SK-N-SH (cell line): ENCODE measurements at regions not wholly inside any gene's neighbourhood (a gene's known extent, or its start where the extent isn't known, plus 50 kb on each side); places are given as distances from the start of the nearest gene placed in this dataset.

Source experiments
- CTCF ChIA-PET: fragments of 300-600, 350-600 bp; formaldehyde crosslinking; extraction: SDS; loops from one replicate; lab custom pipeline; 2021; lab: Yijun Ruan, JAX
- POLR2A ChIA-PET: fragments of 350-600 bp; sonication (Branson Sonifier 250); formaldehyde crosslinking; extraction: SDS; loops from one replicate; lab custom pipeline; 2020; ENCODE audit warnings: antibody characterized with exemption, inconsistent platforms; lab: Yijun Ruan, JAX
- DNase-seq: peaks from one replicate; pipeline ENCODE4 v3.0.0; 2012
- H2AFZ ChIP-seq: fragments of 200-600 bp; sonication (generic); 2 replicates; pipeline ENCODE4 v1.8.1; 2016; ENCODE audit warnings: antibody characterized with exemption, mild to moderate bottlenecking, low read depth
- H3F3A ChIP-seq: fragments of 200-600 bp; sonication (generic); replicated peaks from 2 replicates; pipeline ENCODE3; 2016; ENCODE audit warnings: antibody characterized with exemption, mild to moderate bottlenecking; ENCODE audit not compliant: insufficient read depth
- H3K27ac ChIP-seq, 2 experiments: fragments of 200-500 bp in 1 of 2; fragments of 200-600 bp in 1 of 2; sonication (Bioruptor generic) in 1 of 2; sonication (generic), shearing (Covaris generic) in 1 of 2; 2 replicates each; pipeline versions ENCODE4 v1.5.1 to v1.6.1; 2014 to 2016; ENCODE audit warnings: low read depth in 2 of 2, inconsistent platforms in 1 of 2, low read length in 1 of 2, mild to moderate bottlenecking in 1 of 2, mixed read lengths in 1 of 2
- H3K27me3 ChIP-seq: fragments of 200-600 bp; sonication (generic), shearing (Covaris generic); 2 replicates; pipeline ENCODE4 v1.6.1; 2016; ENCODE audit warnings: mixed run types; ENCODE audit not compliant: insufficient read depth
- H3K36me3 ChIP-seq, 2 experiments: fragments of 200-500 bp in 1 of 2; fragments of 200-600 bp in 1 of 2; sonication (Bioruptor generic) in 1 of 2; sonication (generic) in 1 of 2; replicated peaks in 1 of 2; 2 replicates each; pipeline versions ENCODE3 to v1.5.1; 2014 to 2016; ENCODE audit warnings: low read length in 1 of 2, mild to moderate bottlenecking in 1 of 2; ENCODE audit not compliant: insufficient read depth in 2 of 2, control insufficient read depth in 1 of 2
- H3K4me1 ChIP-seq, 2 experiments: fragments of 200-500 bp in 1 of 2; fragments of 200-600 bp in 1 of 2; sonication (Bioruptor generic) in 1 of 2; sonication (generic), shearing (Covaris generic) in 1 of 2; 2 replicates each; pipeline versions ENCODE4 v1.5.1 to v1.6.1; 2014 to 2016; ENCODE audit warnings: low read depth in 1 of 2, low read length in 1 of 2, mixed run types in 1 of 2; ENCODE audit not compliant: insufficient read depth in 2 of 2, control insufficient read depth in 1 of 2
- H3K4me2 ChIP-seq: fragments of 200-600 bp; sonication (generic), shearing (Covaris generic); 2 replicates; pipeline ENCODE4 v1.6.1; 2017; ENCODE audit warnings: mixed run types
- H3K4me3 ChIP-seq, 2 experiments: fragments of 200-500 bp in 1 of 2; fragments of 200-600 bp in 1 of 2; sonication (Bioruptor generic) in 1 of 2; sonication (generic), shearing (Covaris generic) in 1 of 2; 2 replicates each; pipeline versions ENCODE4 v1.5.1 to v1.8.1; 2014 to 2016; ENCODE audit warnings: low read depth in 2 of 2, inconsistent platforms in 1 of 2, low read length in 1 of 2, mild to moderate bottlenecking in 1 of 2, mixed read lengths in 1 of 2, moderate library complexity in 1 of 2
- H3K79me2 ChIP-seq: fragments of 200-600 bp; sonication (generic); 2 replicates; pipeline ENCODE4 v1.8.1; 2017; ENCODE audit warnings: mild to moderate bottlenecking; ENCODE audit not compliant: insufficient read depth
- H3K9ac ChIP-seq: fragments of 200-600 bp; sonication (generic); 2 replicates; pipeline ENCODE4 v1.6.1; 2017; ENCODE audit warnings: mixed run types
- H3K9me2 ChIP-seq: fragments of 200-600 bp; sonication (generic); 2 replicates; pipeline ENCODE4 v1.6.1; 2017; ENCODE audit warnings: mixed run types
- H3K9me3 ChIP-seq: fragments of 200-600 bp; sonication (generic); 2 replicates; pipeline ENCODE4 v1.6.1; 2017; ENCODE audit warnings: mixed run types, mild to moderate bottlenecking, moderate library complexity
- H4K20me1 ChIP-seq: fragments of 200-600 bp; sonication (generic); 2 replicates; pipeline ENCODE4 v1.6.1; 2017; ENCODE audit warnings: mild to moderate bottlenecking, mixed run types; ENCODE audit not compliant: insufficient read depth
- CHD2 ChIP-seq: fragments of 150-350 bp; IDR thresholded peaks from 2 replicates; pipeline ENCODE4 v1.6.1; 2018; ENCODE audit warnings: low read length; ENCODE audit not compliant: partially characterized antibody
- EP300 ChIP-seq, 2 experiments: IDR thresholded peaks; 2 replicates each; pipeline versions ENCODE4 v1.4.0 to v1.6.1; 2012; ENCODE audit warnings: borderline replicate concordance in 1 of 2, low read depth in 1 of 2, low read length in 1 of 2
- FOSL2 ChIP-seq: IDR thresholded peaks from 2 replicates; pipeline ENCODE4 v1.4.0; 2012; ENCODE audit warnings: low read depth, mild to moderate bottlenecking, moderate library complexity, borderline replicate concordance
- FOXJ3 ChIP-seq: sonication (generic); formaldehyde crosslinking; IDR thresholded peaks from 2 replicates; pipeline ENCODE4 v1.5.1; 2020; ENCODE audit warnings: mild to moderate bottlenecking, missing genetic modification reagents
- GABPA ChIP-seq: IDR thresholded peaks from 2 replicates; pipeline ENCODE4 v1.4.0; 2012; ENCODE audit warnings: low read depth, mild to moderate bottlenecking
- GATA2 ChIP-seq: sonication (generic); formaldehyde crosslinking; IDR thresholded peaks from 2 replicates; pipeline ENCODE4 v1.5.0; 2020; ENCODE audit warnings: mild to moderate bottlenecking, missing genetic modification reagents
- MEF2A ChIP-seq: IDR thresholded peaks from 2 replicates; pipeline ENCODE4 v1.4.0; 2012; ENCODE audit warnings: low read depth, borderline replicate concordance
- NFIC ChIP-seq: IDR thresholded peaks from 2 replicates; pipeline ENCODE4 v1.4.0; 2012; ENCODE audit warnings: borderline replicate concordance
- POLR2AphosphoS5 ChIP-seq: IDR thresholded peaks from 2 replicates; pipeline ENCODE4 v1.6.1; 2012; ENCODE audit warnings: low read depth, low read length
- RFX5 ChIP-seq: IDR thresholded peaks from 2 replicates; pipeline ENCODE4 v1.6.1; 2012; ENCODE audit warnings: mild to moderate bottlenecking, improper control_type of control experiment, low read length
- SIN3A ChIP-seq: IDR thresholded peaks from 2 replicates; pipeline ENCODE4 v1.6.1; 2012; ENCODE audit warnings: low read depth, mild to moderate bottlenecking, low read length, moderate library complexity, borderline replicate concordance
- TEAD4 ChIP-seq: IDR thresholded peaks from 2 replicates; pipeline ENCODE4 v1.4.0; 2012; ENCODE audit warnings: mild to moderate bottlenecking, borderline replicate concordance; ENCODE audit not compliant: insufficient read depth
- YY1 ChIP-seq: IDR thresholded peaks from 2 replicates; pipeline ENCODE4 v1.4.0; 2012; ENCODE audit warnings: low read depth, mild to moderate bottlenecking
- WGBS: methylation state at CpG from one replicate; pipeline ENCODE4 v1.1.6; 2017; ENCODE audit warnings: low lambda C conversion rate; 5-methylcytosine and 5-hydroxymethylcytosine counted together
- TF ChIP-seq, protein P1 (sequence below): fragments of 150-350 bp; IDR thresholded peaks from 2 replicates; pipeline ENCODE4 v1.6.1; 2016; ENCODE audit warnings: mild to moderate bottlenecking, low read depth, low read length
- TF ChIP-seq, protein P2 (sequence below): IDR thresholded peaks from 2 replicates; pipeline ENCODE4 v1.4.0; 2012; ENCODE audit warnings: low read depth, borderline replicate concordance
- TF ChIP-seq, protein P3 (sequence below): fragments of 150-350 bp; IDR thresholded peaks from 2 replicates; pipeline ENCODE4 v1.6.1; 2017; ENCODE audit warnings: antibody characterized with exemption, low read length, low read depth, borderline replicate concordance
- TF ChIP-seq, protein P4 (sequence below): IDR thresholded peaks from 2 replicates; pipeline ENCODE4 v1.4.0; 2012; ENCODE audit warnings: low read depth
- TF ChIP-seq, protein P5 (sequence below): IDR thresholded peaks from 2 replicates; pipeline ENCODE4; 2012
- TF ChIP-seq, protein P6 (sequence below): fragments of 200-600 bp; sonication (generic); IDR thresholded peaks from 2 replicates; pipeline ENCODE4 v1.6.1; 2017; ENCODE audit warnings: antibody characterized with exemption, mild to moderate bottlenecking, moderate library complexity
- TF ChIP-seq, protein P7 (sequence below): IDR thresholded peaks from 2 replicates; pipeline ENCODE4 v1.4.0; 2012; ENCODE audit warnings: low read depth, borderline replicate concordance

DNA sequence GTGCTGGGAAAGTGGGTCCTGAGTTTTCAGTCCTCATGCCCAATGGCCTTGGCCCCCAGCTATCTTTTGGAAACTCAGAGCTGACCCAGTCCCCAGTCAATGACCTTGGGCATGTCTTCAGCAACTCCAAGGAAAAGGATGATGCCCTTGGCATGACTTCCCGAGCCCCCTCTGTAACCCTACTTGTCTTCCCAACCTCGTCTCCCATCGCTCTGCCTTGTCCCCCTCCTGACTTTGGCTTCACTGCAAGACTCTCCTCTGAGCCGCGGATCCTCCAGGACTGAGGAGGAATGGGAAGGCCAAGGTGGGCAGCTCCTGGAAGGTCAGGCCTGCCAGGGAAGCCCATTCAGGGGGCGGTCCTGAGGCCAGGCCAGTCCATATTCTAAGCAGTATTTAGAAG, 73.5 kb upstream of the MEF2A start (continued):
- TF ChIP-seq, protein P1, sequence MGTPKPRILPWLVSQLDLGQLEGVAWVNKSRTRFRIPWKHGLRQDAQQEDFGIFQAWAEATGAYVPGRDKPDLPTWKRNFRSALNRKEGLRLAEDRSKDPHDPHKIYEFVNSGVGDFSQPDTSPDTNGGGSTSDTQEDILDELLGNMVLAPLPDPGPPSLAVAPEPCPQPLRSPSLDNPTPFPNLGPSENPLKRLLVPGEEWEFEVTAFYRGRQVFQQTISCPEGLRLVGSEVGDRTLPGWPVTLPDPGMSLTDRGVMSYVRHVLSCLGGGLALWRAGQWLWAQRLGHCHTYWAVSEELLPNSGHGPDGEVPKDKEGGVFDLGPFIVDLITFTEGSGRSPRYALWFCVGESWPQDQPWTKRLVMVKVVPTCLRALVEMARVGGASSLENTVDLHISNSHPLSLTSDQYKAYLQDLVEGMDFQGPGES = no peak
- TF ChIP-seq, protein P2, sequence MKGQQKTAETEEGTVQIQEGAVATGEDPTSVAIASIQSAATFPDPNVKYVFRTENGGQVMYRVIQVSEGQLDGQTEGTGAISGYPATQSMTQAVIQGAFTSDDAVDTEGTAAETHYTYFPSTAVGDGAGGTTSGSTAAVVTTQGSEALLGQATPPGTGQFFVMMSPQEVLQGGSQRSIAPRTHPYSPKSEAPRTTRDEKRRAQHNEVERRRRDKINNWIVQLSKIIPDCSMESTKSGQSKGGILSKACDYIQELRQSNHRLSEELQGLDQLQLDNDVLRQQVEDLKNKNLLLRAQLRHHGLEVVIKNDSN = no peak
- TF ChIP-seq, protein P3, sequence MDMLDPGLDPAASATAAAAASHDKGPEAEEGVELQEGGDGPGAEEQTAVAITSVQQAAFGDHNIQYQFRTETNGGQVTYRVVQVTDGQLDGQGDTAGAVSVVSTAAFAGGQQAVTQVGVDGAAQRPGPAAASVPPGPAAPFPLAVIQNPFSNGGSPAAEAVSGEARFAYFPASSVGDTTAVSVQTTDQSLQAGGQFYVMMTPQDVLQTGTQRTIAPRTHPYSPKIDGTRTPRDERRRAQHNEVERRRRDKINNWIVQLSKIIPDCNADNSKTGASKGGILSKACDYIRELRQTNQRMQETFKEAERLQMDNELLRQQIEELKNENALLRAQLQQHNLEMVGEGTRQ = no peak
- TF ChIP-seq, protein P4, sequence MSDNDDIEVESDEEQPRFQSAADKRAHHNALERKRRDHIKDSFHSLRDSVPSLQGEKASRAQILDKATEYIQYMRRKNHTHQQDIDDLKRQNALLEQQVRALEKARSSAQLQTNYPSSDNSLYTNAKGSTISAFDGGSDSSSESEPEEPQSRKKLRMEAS = no peak
- TF ChIP-seq, protein P5, sequence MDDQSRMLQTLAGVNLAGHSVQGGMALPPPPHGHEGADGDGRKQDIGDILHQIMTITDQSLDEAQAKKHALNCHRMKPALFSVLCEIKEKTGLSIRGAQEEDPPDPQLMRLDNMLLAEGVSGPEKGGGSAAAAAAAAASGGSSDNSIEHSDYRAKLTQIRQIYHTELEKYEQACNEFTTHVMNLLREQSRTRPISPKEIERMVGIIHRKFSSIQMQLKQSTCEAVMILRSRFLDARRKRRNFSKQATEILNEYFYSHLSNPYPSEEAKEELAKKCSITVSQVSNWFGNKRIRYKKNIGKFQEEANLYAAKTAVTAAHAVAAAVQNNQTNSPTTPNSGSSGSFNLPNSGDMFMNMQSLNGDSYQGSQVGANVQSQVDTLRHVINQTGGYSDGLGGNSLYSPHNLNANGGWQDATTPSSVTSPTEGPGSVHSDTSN = no peak
- TF ChIP-seq FOSL2 (no peak), MEF2A (no peak), SIN3A (no peak), FOXJ3 (CRISPR knock-in tag) (no peak)

DNA sequence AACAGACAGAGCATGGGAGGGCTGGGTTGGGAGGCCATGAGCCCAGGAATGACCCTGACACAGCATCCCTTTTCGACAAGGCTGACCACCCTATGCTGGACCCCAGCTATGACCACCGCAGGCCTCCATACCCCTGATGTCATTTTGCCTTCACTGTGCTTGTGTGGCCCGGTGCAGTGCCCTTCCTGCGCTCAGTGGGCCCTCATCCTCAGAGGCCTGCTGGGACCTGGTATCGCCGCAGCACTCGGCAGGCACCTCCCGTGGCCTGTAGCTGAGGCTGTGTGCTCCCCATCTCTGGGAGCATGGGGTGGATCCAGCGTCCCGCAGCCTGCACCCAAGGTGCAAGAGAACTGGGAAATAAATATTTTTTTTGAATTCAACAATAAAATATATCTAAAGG, 73.1 kb upstream of the MEF2A start:
- no peaks in the 10 kb centered on the region for H3K9me2 ChIP-seq
- no peak for DNase-seq
- TF ChIP-seq, protein P2 = no peak
- TF ChIP-seq EP300 (IDR thresholded peaks at IDR 0.05; ENCODE audit: borderline replicate concordance in 1 of 2, low read depth in 1 of 2, low read length in 1 of 2) = no peak
- TF ChIP-seq GATA2 (CRISPR knock-in tag) = no peak
- TF ChIP-seq GABPA = no peak
- TF ChIP-seq, protein P6, sequence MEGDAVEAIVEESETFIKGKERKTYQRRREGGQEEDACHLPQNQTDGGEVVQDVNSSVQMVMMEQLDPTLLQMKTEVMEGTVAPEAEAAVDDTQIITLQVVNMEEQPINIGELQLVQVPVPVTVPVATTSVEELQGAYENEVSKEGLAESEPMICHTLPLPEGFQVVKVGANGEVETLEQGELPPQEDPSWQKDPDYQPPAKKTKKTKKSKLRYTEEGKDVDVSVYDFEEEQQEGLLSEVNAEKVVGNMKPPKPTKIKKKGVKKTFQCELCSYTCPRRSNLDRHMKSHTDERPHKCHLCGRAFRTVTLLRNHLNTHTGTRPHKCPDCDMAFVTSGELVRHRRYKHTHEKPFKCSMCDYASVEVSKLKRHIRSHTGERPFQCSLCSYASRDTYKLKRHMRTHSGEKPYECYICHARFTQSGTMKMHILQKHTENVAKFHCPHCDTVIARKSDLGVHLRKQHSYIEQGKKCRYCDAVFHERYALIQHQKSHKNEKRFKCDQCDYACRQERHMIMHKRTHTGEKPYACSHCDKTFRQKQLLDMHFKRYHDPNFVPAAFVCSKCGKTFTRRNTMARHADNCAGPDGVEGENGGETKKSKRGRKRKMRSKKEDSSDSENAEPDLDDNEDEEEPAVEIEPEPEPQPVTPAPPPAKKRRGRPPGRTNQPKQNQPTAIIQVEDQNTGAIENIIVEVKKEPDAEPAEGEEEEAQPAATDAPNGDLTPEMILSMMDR = no peak
- TF ChIP-seq FOSL2 = no peak
- TF ChIP-seq FOXJ3 (CRISPR knock-in tag) = no peak
- TF ChIP-seq POLR2AphosphoS5 = no peak
- TF ChIP-seq CHD2 = no peak
- TF ChIP-seq RFX5 = no peak
- TF ChIP-seq YY1 = no peak
- TF ChIP-seq, protein P4 = no peak
- TF ChIP-seq, protein P7, sequence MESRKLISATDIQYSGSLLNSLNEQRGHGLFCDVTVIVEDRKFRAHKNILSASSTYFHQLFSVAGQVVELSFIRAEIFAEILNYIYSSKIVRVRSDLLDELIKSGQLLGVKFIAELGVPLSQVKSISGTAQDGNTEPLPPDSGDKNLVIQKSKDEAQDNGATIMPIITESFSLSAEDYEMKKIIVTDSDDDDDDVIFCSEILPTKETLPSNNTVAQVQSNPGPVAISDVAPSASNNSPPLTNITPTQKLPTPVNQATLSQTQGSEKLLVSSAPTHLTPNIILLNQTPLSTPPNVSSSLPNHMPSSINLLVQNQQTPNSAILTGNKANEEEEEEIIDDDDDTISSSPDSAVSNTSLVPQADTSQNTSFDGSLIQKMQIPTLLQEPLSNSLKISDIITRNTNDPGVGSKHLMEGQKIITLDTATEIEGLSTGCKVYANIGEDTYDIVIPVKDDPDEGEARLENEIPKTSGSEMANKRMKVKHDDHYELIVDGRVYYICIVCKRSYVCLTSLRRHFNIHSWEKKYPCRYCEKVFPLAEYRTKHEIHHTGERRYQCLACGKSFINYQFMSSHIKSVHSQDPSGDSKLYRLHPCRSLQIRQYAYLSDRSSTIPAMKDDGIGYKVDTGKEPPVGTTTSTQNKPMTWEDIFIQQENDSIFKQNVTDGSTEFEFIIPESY = no peak
- TF ChIP-seq TEAD4 = no peak
- no peak for TF ChIP-seq NFIC
- TF ChIP-seq, all 33 proteins: peak for 0
- CTCF ChIA-PET = interaction anchor here (0.8 kb wide), 1 partner anchor 212 kb away, joined by 3 read pairs; no protein-coding TSS in a partner anchor
- POLR2A ChIA-PET = no interaction called here
- Histone ChIP-seq H3K9me3 (no peaks in the 10 kb centered on the region), H3K27ac (no peak overlapping the region), H4K20me1 (no peaks in the 10 kb centered on the region), H3K79me2 (no peaks in the 10 kb centered on the region), H3K4me2 (no peak overlapping the region), H2AFZ (no peak overlapping the region), H3K4me1 (no peaks in the 10 kb centered on the region), H3K4me3 (no peak overlapping the region), H3F3A (no peaks in the 10 kb centered on the region), H3K27me3 (no peaks in the 10 kb centered on the region), H3K9ac (no peak overlapping the region), H3K36me3 (no peaks in the 10 kb centered on the region)
- WGBS = 91% methylated on average over 3 of the region's 10 CpGs
